Tibial nerve (tissue), 4 donors: ENCODE measurements at regions not wholly inside any gene's neighbourhood (a gene's known extent, or its start where the extent isn't known, plus 50 kb on each side); places are given as distances from the start of the nearest gene placed in this dataset.
"Not testable (repeated sequence)": the region's sequence is repeated elsewhere in the genome, so short reads cannot be mapped to it uniquely, and the experiment has no call there.

ENCODE experiments used
- DNase-seq, 2 donors: peaks; one replicate each; pipeline ENCODE4 v3.0.0-alpha.2; 2019; ENCODE audit warnings: low spot score in 2 of 2
- H3K27ac ChIP-seq, 4 donors: fragments of 200-600 bp; sonication (generic) in 3 of 4; one replicate each; pipeline ENCODE4 v1.5.1; 2017 to 2019; ENCODE audit warnings: mild to moderate bottlenecking in 1 of 4
- H3K27me3 ChIP-seq, 2 donors: fragments of 200-600 bp; sonication (generic) in 1 of 2; one replicate each; pipeline versions ENCODE4 v1.5.1 to v1.6.0; 2017 to 2019
- H3K36me3 ChIP-seq, 3 donors: fragments of 200-600 bp; sonication (generic); one replicate each; pipeline ENCODE4 v1.5.1; 2018 to 2019
- H3K4me1 ChIP-seq, 4 donors: fragments of 200-600 bp; sonication (generic) in 3 of 4; one replicate each; pipeline ENCODE4 v1.5.1; 2017 to 2019
- H3K4me3 ChIP-seq, 4 donors: fragments of 200-600 bp; sonication (generic) in 3 of 4; one replicate each; pipeline ENCODE4 v1.5.1; 2017 to 2019; ENCODE audit warnings: mild to moderate bottlenecking in 1 of 4, moderate library complexity in 1 of 4
- H3K9me3 ChIP-seq, 4 donors: fragments of 200-600 bp; sonication (generic) in 3 of 4; one replicate each; pipeline ENCODE4 v1.5.1; 2017 to 2019
- CTCF ChIP-seq, 5 experiments: fragments of 200-600 bp in 3 of 5; fragments of 450-650 bp in 2 of 5; sonication (generic) in 3 of 5; IDR thresholded peaks; one replicate each; pipeline ENCODE4 v1.5.1; 2016 to 2019; ENCODE audit warnings: antibody characterized with exemption in 5 of 5, mild to moderate bottlenecking in 3 of 5, moderate library complexity in 2 of 5
- EP300 ChIP-seq, 2 donors: sonication (generic); formaldehyde crosslinking; IDR thresholded peaks; one replicate each; pipeline ENCODE4 v1.6.1; 2017; ENCODE audit warnings: antibody characterized with exemption in 2 of 2, mild to moderate bottlenecking in 1 of 2
- POLR2A ChIP-seq, 2 donors: fragments of 450-650 bp; IDR thresholded peaks; one replicate each; pipeline ENCODE4 v1.6.1; 2017; ENCODE audit warnings: antibody characterized with exemption in 2 of 2, mild to moderate bottlenecking in 2 of 2, moderate library complexity in 2 of 2
- WGBS, 2 donors: methylation state at CpG; one replicate each; pipeline ENCODE4 v1.1.5; 2018; 5-methylcytosine and 5-hydroxymethylcytosine counted together

GRCh38 chr3:139136469-139137202 lies 91.9 kb upstream of the PRR23C start:
- no peaks in the 10 kb centered on the region for H3K9me3 ChIP-seq
- no peaks in the 10 kb centered on the region for H3K36me3 ChIP-seq
- 67 to 69% methylated on average over 7 of the region's 7 CpGs for WGBS, 2 donors
- TF ChIP-seq POLR2A (IDR thresholded peaks at IDR 0.05) (no peak), EP300 (IDR thresholded peaks at IDR 0.05) (no peak), CTCF (IDR thresholded peaks at IDR 0.05) (no peak)
- H3K27ac ChIP-seq, result no peak overlapping the region
- H3K4me1 ChIP-seq, result no peaks in the 10 kb centered on the region
- no peak for DNase-seq
- no peaks in the 10 kb centered on the region for H3K27me3 ChIP-seq
- no peak overlapping the region for H3K4me3 ChIP-seq

- no peak overlapping the region for H3K27ac ChIP-seq
- no peak for DNase-seq
- TF ChIP-seq EP300 (IDR thresholded peaks at IDR 0.05) (no peak), CTCF (IDR thresholded peaks at IDR 0.05) (no peak), POLR2A (IDR thresholded peaks at IDR 0.05) (no peak)
- peaks cover 0 to 3% (median 0%) of the 10 kb centered on the region in 4 donors for H3K9me3 ChIP-seq
- H3K4me1 ChIP-seq, result no peaks in the 10 kb centered on the region
- no peaks in the 10 kb centered on the region for H3K27me3 ChIP-seq
- no peak overlapping the region for H3K4me3 ChIP-seq
- no peaks in the 10 kb centered on the region for H3K36me3 ChIP-seq
These were observed 95.9 kb upstream of the PRR23C start for GRCh38 chr3:139140553-139140952.

- H3K27me3 ChIP-seq, H3K36me3 ChIP-seq, H3K9me3 ChIP-seq, H3K4me1 ChIP-seq, H3K4me3 ChIP-seq, H3K27ac ChIP-seq, DNase-seq: not testable (repeated sequence)
- 62 to 70% methylated on average over 4 of the region's 4 CpGs for WGBS, 2 donors
These were observed 101.3 kb upstream of the PRR23C start for GRCh38 chr3:139145980-139146379.

- Histone ChIP-seq H3K4me1 (no peaks in the 10 kb centered on the region), H3K9me3 (peaks cover 0 to 11% (median 0%) of the 10 kb centered on the region in 4 donors), H3K4me3 (no peak overlapping the region), H3K36me3 (no peaks in the 10 kb centered on the region), H3K27ac (no peak overlapping the region), H3K27me3 (no peaks in the 10 kb centered on the region)
- no peak for DNase-seq
- no peak for TF ChIP-seq EP300 (IDR thresholded peaks at IDR 0.05)
- TF ChIP-seq POLR2A (IDR thresholded peaks at IDR 0.05), result no peak
- TF ChIP-seq CTCF (IDR thresholded peaks at IDR 0.05), result no peak
- 95 to 97% methylated on average over 1 of the region's 1 CpG for WGBS, 2 donors
These were observed 106.8 kb upstream of the PRR23C start for GRCh38 chr3:139151530-139151929.

GRCh38 chr3:139153434-139153833 lies 108.7 kb upstream of the PRR23C start:
- peaks cover 0 to 11% (median 0%) of the 10 kb centered on the region in 4 donors for H3K9me3 ChIP-seq
- not testable (repeated sequence) for H3K27ac ChIP-seq, H3K4me3 ChIP-seq, H3K4me1 ChIP-seq, H3K27me3 ChIP-seq, H3K36me3 ChIP-seq, DNase-seq

GRCh38 chr3:139157161-139157932 lies 112.7 kb upstream of the PRR23C start:
- Histone ChIP-seq H3K27ac (no peak overlapping the region), H3K27me3 (no peaks in the 10 kb centered on the region), H3K9me3 (no peaks in the 10 kb centered on the region), H3K4me1 (no peaks in the 10 kb centered on the region), H3K4me3 (no peak overlapping the region), H3K36me3 (no peaks in the 10 kb centered on the region)
- no peak for DNase-seq
- TF ChIP-seq CTCF (IDR thresholded peaks at IDR 0.05) (no peak), EP300 (IDR thresholded peaks at IDR 0.05) (no peak), POLR2A (IDR thresholded peaks at IDR 0.05) (no peak)
- 77% methylated on average over 10 of the region's 10 CpGs for WGBS, 2 donors
